Natural killer cell (primary cell): ENCODE measurements at regions not wholly inside any gene's neighbourhood (a gene's known extent, or its start where the extent isn't known, plus 50 kb on each side); places are given as distances from the start of the nearest gene placed in this dataset.

Source experiments
- ATAC-seq, 3 donors: fragments of 150-1000 bp in 2 of 3; fragments of 200-7000 bp in 1 of 3; cut with Tn5 transposase; 1 replicate in 1 of 3; 2 replicates in 2 of 3; pipeline ENCODE4 v1.10.0; 2021; ENCODE audit warnings: mild to moderate bottlenecking in 2 of 3, moderate library complexity in 2 of 3
- DNase-seq, 2 donors: peaks; one replicate each; pipeline versions ENCODE4 v3.0.0 to v3.0.0-alpha.2; 2013 to 2021; ENCODE audit warnings: mixed read lengths in 1 of 2
- H3K27ac ChIP-seq: one replicate; pipeline ENCODE4 v1.5.1; 2013; ENCODE audit warnings: mild to moderate bottlenecking, low read length
- H3K27me3 ChIP-seq: one replicate; pipeline ENCODE4 v1.6.1; 2013; ENCODE audit warnings: low read length; ENCODE audit not compliant: control insufficient read depth, insufficient read depth
- H3K36me3 ChIP-seq: one replicate; pipeline ENCODE4 v1.6.1; 2013; ENCODE audit warnings: low read length; ENCODE audit not compliant: control insufficient read depth, insufficient read depth
- H3K4me1 ChIP-seq: one replicate; pipeline ENCODE4 v1.6.1; 2013; ENCODE audit warnings: low read length; ENCODE audit not compliant: control insufficient read depth, insufficient read depth
- H3K4me3 ChIP-seq: one replicate; pipeline ENCODE4 v1.5.1; 2013; ENCODE audit warnings: low read length
- H3K9me3 ChIP-seq: one replicate; pipeline ENCODE4 v1.6.1; 2013; ENCODE audit warnings: low read length; ENCODE audit not compliant: control insufficient read depth, insufficient read depth
- H3K27ac Mint-ChIP-seq, 2 donors: one replicate each; pipeline ENCODE4 v1.8.0; 2022; ENCODE audit warnings: mild to moderate bottlenecking in 2 of 2, mixed read lengths in 2 of 2, moderate library complexity in 1 of 2
- H3K27me3 Mint-ChIP-seq, 2 donors: one replicate each; pipeline ENCODE4 v1.8.0; 2022; ENCODE audit warnings: low read depth in 2 of 2, mixed read lengths in 2 of 2
- H3K36me3 Mint-ChIP-seq: one replicate; pipeline ENCODE4 v1.8.0; 2022; ENCODE audit warnings: mixed read lengths
- H3K4me1 Mint-ChIP-seq, 2 donors: one replicate each; pipeline ENCODE4 v1.8.0; 2022; ENCODE audit warnings: mixed read lengths in 2 of 2
- H3K4me3 Mint-ChIP-seq: one replicate; pipeline ENCODE4 v1.8.0; 2022; ENCODE audit warnings: mild to moderate bottlenecking, moderate library complexity, mixed read lengths
- H3K9me3 Mint-ChIP-seq, 2 donors: one replicate each; pipeline ENCODE4 v1.8.0; 2022; ENCODE audit warnings: mixed read lengths in 2 of 2
- WGBS: methylation state at CpG from one replicate; pipeline ENCODE4 v1.1.7; 2013; ENCODE audit warnings: missing lambda C conversion rate; ENCODE audit not compliant: insufficient coverage; 5-methylcytosine and 5-hydroxymethylcytosine counted together
- intact Hi-C: fragments of 100-400 bp; cut with micrococcal nuclease; formaldehyde crosslinking; loops from one replicate; pipeline ENCODE4 v1.14.2; 2022
- TF ChIP-seq, protein P1 (sequence below): fragments of 200-600 bp; IDR thresholded peaks from one replicate; pipeline ENCODE4 v1.8.0; 2022; ENCODE audit warnings: antibody characterized with exemption

DNA sequence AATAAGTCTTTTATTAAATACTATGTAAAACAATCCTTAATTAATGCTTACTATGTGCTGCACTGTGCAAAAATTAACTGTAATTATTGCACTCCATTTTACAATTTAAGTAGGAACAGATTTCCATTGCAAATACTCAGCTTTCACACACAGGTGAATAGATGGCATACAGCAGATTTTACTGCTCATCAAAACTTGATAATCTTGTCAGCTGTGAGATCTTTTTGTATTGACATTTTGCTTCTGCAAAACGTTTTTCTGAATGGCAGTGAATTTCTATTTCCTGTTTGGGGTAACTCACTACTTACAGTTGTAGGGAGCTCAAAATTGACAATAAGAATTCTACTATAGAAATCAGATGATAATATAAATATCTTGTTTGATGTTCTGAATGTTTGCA lies 220.0 kb upstream of the MAGI2 start:
- no peak overlapping the region for H3K27ac ChIP-seq
- H3K4me3 ChIP-seq, result no peak overlapping the region
- intact Hi-C loops, result no loop called here
- Mint-ChIP-seq H3K4me3 (no peak overlapping the region), H3K9me3 (peaks cover 16 to 25% of the 10 kb centered on the region in 2 donors), H3K27me3 (no peaks in the 10 kb centered on the region), H3K27ac (no peak overlapping the region), H3K4me1 (no peaks in the 10 kb centered on the region), H3K36me3 (no peaks in the 10 kb centered on the region)
- H3K36me3 ChIP-seq, result no peaks in the 10 kb centered on the region
- peaks cover 8% of the 10 kb centered on the region for H3K9me3 ChIP-seq
- no peak for ATAC-seq
- no CpG with 5 or more reads among the region's 1 CpG for WGBS
- H3K4me1 ChIP-seq, result no peaks in the 10 kb centered on the region
- TF ChIP-seq, protein P1, sequence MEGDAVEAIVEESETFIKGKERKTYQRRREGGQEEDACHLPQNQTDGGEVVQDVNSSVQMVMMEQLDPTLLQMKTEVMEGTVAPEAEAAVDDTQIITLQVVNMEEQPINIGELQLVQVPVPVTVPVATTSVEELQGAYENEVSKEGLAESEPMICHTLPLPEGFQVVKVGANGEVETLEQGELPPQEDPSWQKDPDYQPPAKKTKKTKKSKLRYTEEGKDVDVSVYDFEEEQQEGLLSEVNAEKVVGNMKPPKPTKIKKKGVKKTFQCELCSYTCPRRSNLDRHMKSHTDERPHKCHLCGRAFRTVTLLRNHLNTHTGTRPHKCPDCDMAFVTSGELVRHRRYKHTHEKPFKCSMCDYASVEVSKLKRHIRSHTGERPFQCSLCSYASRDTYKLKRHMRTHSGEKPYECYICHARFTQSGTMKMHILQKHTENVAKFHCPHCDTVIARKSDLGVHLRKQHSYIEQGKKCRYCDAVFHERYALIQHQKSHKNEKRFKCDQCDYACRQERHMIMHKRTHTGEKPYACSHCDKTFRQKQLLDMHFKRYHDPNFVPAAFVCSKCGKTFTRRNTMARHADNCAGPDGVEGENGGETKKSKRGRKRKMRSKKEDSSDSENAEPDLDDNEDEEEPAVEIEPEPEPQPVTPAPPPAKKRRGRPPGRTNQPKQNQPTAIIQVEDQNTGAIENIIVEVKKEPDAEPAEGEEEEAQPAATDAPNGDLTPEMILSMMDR, result no peak
- no peaks in the 10 kb centered on the region for H3K27me3 ChIP-seq
- no peak for DNase-seq

- Mint-ChIP-seq H3K27me3 (no peaks in the 10 kb centered on the region), H3K4me3 (no peak overlapping the region), H3K9me3 (peaks cover 13 to 16% of the 10 kb centered on the region in 2 donors), H3K36me3 (no peaks in the 10 kb centered on the region), H3K4me1 (no peaks in the 10 kb centered on the region), H3K27ac (no peak overlapping the region)
- DNase-seq (no peak), ATAC-seq (no peak)
- H3K4me1 ChIP-seq, result no peaks in the 10 kb centered on the region
- no peak overlapping the region for H3K4me3 ChIP-seq
- H3K27ac ChIP-seq, result no peak overlapping the region
- TF ChIP-seq, protein P1, result no peak
- H3K36me3 ChIP-seq, result no peaks in the 10 kb centered on the region
- intact Hi-C loops, result no loop called here
- H3K9me3 ChIP-seq, result peaks cover 8% of the 10 kb centered on the region
- WGBS, result 60% methylated on average over 2 of the region's 3 CpGs
- no peaks in the 10 kb centered on the region for H3K27me3 ChIP-seq
Measured at GRCh38 chr7:79668292-79668691, 214.8 kb upstream of the MAGI2 start.

GRCh38 chr7:79666472-79666871 lies 213.0 kb upstream of the MAGI2 start:
- peaks cover 13 to 14% of the 10 kb centered on the region in 2 donors for H3K9me3 Mint-ChIP-seq
- no peak overlapping the region for H3K27ac Mint-ChIP-seq
- DNase-seq, result no peak
- H3K27me3 Mint-ChIP-seq, result no peaks in the 10 kb centered on the region
- H3K27me3 ChIP-seq, result no peaks in the 10 kb centered on the region
- no peaks in the 10 kb centered on the region for H3K36me3 ChIP-seq
- H3K4me1 Mint-ChIP-seq, result no peaks in the 10 kb centered on the region
- H3K36me3 Mint-ChIP-seq, result no peaks in the 10 kb centered on the region
- TF ChIP-seq, protein P1, result no peak
- H3K4me3 ChIP-seq, result no peak overlapping the region
- no peak overlapping the region for H3K4me3 Mint-ChIP-seq
- H3K27ac ChIP-seq, result no peak overlapping the region
- peaks cover 8% of the 10 kb centered on the region for H3K9me3 ChIP-seq
- ATAC-seq, result no peak
- intact Hi-C loops, result no loop called here
- no peaks in the 10 kb centered on the region for H3K4me1 ChIP-seq
- 93% methylated on average over 2 of the region's 3 CpGs for WGBS

DNA sequence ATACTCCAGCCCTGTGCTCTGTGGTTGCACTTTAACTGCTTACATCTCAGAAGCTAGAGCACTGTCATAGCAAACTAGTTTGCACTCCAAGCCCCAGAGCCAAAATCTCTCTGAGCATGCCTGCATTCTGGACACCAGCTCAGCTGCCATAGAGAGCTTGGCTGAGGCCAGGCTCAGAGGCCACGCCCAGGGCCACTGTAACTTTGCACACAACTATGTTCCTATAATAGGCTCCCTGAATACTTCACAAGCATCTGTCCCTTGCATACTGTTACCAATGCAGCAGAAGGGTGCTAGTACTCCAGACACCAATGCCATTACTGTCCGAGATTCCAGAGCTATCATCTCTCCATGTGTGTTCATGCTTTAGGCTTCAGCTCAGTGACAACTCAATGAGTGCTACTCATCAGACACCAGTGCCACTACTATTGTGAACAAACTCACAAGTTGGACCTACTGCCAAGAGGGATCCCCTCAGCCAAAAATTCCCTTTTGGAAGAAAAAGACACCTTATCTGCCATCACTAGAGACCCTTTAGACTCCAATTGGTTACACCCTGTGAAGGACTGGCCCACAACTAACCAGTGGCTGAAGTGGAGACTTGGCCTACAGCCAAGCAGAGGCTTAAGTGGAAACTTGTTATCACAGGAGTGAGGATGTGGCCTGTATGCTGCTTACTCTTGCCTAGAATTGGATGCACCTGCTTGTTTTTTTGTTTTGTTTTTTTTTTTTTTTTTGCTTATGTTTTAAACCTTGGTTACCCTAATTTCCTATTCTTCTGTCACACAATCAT lies 211.6 kb upstream of the MAGI2 start:
- TF ChIP-seq, protein P1, result no peak
- peaks cover 13 to 17% of the 10 kb centered on the region in 2 donors for H3K9me3 Mint-ChIP-seq
- intact Hi-C loops, result no loop called here
- no peaks in the 10 kb centered on the region for H3K36me3 Mint-ChIP-seq
- Histone ChIP-seq H3K9me3 (peaks cover 4% of the 10 kb centered on the region), H3K36me3 (no peaks in the 10 kb centered on the region), H3K27ac (no peak overlapping the region), H3K27me3 (no peaks in the 10 kb centered on the region), H3K4me1 (no peaks in the 10 kb centered on the region), H3K4me3 (no peak overlapping the region)
- 91% methylated on average over 2 of the region's 2 CpGs for WGBS
- no peaks in the 10 kb centered on the region for H3K27me3 Mint-ChIP-seq
- no peak for ATAC-seq
- H3K4me1 Mint-ChIP-seq, result no peaks in the 10 kb centered on the region
- no peak for DNase-seq
- no peak overlapping the region for H3K27ac Mint-ChIP-seq
- no peak overlapping the region for H3K4me3 Mint-ChIP-seq
